Gastrocnemius medialis (tissue), 4 donors: ENCODE measurements at regions not wholly inside any gene's neighbourhood (a gene's known extent, or its start where the extent isn't known, plus 50 kb on each side); places are given as distances from the start of the nearest gene placed in this dataset.

Experiments used
- CTCF ChIP-seq, 5 experiments: fragments of 450-650 bp in 3 of 5; fragments of 200-600 bp in 2 of 5; sonication (generic) in 2 of 5; IDR thresholded peaks in 4 of 5; conservative IDR thresholded peaks in 1 of 5; 1 replicate in 4 of 5; 2 replicates in 1 of 5; pipeline ENCODE4 v1.5.1; 2016 to 2019; ENCODE audit warnings: antibody characterized with exemption in 5 of 5, mild to moderate bottlenecking in 3 of 5, moderate library complexity in 3 of 5
- POLR2A ChIP-seq, 2 donors: fragments of 450-650 bp; IDR thresholded peaks; one replicate each; pipeline ENCODE4 v1.6.1; 2017; ENCODE audit warnings: antibody characterized with exemption in 2 of 2, mild to moderate bottlenecking in 2 of 2, moderate library complexity in 2 of 2

- TF ChIP-seq CTCF (IDR thresholded peaks at IDR 0.05 in 4 of 5, conservative IDR thresholded peaks at IDR 0.05 in 1 of 5) (no peak), POLR2A (IDR thresholded peaks at IDR 0.05) (no peak)
These were observed 924.9 kb downstream of the TBC1D22A start for GRCh38 chr22:47687346-47687655.
